ENCODE measurements at regions not wholly inside any gene's neighbourhood (a gene's known extent, or its start where the extent isn't known, plus 50 kb on each side); places are given as distances from the start of the nearest gene placed in this dataset.

DNA sequence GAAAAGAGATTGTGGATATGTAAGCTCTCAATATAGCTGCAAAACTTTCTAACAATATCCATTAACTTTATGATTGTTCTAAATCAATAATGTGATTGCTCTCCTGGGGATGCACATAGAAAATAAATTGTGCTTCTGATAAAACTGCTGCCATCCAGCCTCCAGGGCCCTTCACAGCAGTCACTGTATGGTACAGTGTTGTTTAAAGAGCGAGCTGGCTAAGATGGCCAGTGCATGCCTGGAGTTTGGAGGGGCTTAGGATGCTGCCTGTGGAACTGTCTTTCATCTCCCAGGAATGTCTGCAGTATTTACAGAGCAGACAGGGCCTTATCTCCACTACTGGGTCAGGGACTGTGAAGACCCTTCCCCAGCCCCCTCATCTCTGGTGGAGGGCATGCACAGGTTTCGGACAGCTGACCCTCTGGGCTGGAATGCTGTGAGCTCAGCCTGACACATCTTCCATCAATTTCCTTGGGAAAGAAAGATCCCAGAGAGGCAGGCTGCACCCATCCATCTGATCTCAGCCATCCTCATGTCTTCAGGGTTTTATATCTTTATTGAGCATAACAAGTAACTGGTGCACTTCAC is 137.0 kb downstream of the PLPP3 start:
- TF ChIP-seq, protein P1, sequence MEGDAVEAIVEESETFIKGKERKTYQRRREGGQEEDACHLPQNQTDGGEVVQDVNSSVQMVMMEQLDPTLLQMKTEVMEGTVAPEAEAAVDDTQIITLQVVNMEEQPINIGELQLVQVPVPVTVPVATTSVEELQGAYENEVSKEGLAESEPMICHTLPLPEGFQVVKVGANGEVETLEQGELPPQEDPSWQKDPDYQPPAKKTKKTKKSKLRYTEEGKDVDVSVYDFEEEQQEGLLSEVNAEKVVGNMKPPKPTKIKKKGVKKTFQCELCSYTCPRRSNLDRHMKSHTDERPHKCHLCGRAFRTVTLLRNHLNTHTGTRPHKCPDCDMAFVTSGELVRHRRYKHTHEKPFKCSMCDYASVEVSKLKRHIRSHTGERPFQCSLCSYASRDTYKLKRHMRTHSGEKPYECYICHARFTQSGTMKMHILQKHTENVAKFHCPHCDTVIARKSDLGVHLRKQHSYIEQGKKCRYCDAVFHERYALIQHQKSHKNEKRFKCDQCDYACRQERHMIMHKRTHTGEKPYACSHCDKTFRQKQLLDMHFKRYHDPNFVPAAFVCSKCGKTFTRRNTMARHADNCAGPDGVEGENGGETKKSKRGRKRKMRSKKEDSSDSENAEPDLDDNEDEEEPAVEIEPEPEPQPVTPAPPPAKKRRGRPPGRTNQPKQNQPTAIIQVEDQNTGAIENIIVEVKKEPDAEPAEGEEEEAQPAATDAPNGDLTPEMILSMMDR (IDR thresholded peaks at IDR 0.05; ENCODE audit: borderline replicate concordance, control extremely low read depth, extremely low read depth, insufficient read depth, missing control alignments) = no peak
- DNase-seq (ENCODE audit: low spot score) = no peak
- in situ Hi-C loops (cut with MboI; ENCODE audit: low sequenced_read_pairs, unreplicated experiment) = no loop called here

DNA sequence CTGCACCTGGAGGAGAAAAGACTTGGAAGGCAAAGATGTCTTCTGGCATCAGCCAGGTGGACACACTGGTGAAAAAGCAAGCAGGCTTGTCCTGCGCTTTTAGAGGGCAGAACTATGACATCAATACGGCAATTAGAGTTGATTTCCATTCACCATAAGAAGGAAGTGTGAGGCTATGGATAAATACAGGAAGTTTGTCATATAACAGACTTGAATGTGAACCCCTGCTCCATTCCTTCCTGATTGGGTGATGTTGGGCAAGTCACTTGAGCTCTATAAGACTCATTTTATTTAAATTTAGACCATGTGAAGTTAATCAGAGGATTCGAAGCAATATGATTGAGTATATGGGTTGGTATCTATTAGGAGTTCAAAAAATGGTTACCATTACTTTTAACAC is 137.8 kb downstream of the PLPP3 start:
- DNase-seq (ENCODE audit: low spot score) = no peak
- TF ChIP-seq, protein P1 (IDR thresholded peaks at IDR 0.05; ENCODE audit: borderline replicate concordance, control extremely low read depth, extremely low read depth, insufficient read depth, missing control alignments) = no peak
- in situ Hi-C loops (cut with MboI; ENCODE audit: low sequenced_read_pairs, unreplicated experiment) = no loop called here

DNA sequence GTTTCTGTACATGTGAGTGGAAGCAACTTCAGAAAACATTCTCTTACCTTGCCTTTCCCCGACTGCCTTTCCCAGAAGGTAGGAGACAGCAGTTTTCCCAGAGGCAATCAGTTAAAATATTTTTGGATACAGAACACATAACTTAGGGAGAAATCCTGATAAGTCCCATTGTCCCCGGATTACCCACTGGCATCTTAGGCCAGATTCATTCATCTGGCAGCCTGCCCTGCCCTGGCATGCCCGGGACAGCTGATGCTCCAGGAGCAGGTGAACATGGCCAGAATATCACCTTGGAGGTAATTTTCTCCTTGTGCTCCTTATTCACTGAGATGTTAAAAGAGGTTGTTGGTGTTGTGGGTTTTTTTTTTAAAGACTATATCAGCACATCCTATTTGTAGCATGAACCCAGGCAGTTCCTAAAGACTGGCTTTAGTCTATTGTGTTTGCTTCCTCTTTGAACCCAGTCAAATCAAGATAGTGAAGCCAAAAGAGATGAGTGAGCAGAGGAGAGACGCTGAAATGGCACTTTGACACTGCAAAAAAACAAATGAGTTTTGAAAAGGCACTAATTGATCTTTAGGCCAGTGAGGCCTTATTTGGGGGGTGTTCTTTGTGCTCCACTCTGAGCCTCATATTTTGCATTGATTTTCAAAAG is 139.6 kb downstream of the PLPP3 start:
- DNase-seq (ENCODE audit: low spot score) = no peak
- in situ Hi-C loops (cut with MboI; ENCODE audit: low sequenced_read_pairs, unreplicated experiment) = no loop called here
- TF ChIP-seq, protein P1 (IDR thresholded peaks at IDR 0.05; ENCODE audit: borderline replicate concordance, control extremely low read depth, extremely low read depth, insufficient read depth, missing control alignments) = no peak

DNA sequence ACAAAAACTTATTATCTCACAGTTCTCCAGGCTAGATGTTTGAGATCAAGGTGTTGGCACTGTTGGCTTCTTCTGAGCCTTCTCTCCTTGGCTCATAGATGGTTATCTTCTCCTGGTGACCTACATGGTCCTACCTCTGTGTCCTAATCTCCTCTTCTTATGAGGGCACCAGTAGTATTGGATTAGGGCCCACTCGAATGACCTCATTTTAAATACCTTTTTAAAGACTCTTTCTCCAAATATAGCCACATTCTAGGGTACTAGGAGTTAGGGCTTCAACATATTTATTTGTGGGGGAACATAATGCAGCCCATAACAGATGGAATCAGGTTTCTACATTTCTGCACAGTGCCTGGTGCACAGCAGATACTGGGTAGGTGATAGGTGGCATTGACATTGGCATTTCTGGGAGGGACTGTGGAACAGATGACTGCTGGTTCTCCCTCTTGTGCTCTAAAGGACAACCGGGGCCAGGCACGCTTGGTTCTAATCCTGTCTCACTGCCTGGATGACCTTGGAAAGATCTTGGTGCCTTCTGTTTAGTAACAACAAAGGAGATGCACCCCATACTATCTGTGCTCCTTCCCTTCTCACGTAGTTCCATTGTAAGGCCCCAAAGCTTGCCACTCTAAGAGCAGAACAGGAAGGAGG is 140.3 kb downstream of the PLPP3 start:
- in situ Hi-C loops (cut with MboI; ENCODE audit: low sequenced_read_pairs, unreplicated experiment) = no loop called here
- DNase-seq (ENCODE audit: low spot score) = no peak
- TF ChIP-seq, protein P1 (IDR thresholded peaks at IDR 0.05; ENCODE audit: borderline replicate concordance, control extremely low read depth, extremely low read depth, insufficient read depth, missing control alignments) = no peak

DNA sequence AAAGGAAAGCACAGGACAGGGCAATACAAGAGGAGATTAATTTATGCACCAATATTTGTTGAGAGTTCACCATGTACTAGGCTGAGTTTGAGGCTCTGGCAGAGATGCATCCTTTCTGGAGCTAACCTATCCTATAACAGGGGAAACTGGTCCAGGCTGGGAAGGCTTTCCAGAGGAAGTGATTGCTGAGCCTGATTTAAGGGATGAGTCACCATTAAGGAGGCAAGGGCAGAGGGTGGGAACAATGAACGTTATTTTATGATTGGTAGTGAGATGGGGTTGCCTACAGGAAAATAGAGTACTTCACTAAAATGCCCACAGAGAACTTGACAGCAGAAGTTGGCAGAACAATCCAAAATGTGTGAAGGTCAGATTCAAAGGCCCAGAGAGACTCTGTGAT is 141.4 kb downstream of the PLPP3 start:
- TF ChIP-seq, protein P1 (IDR thresholded peaks at IDR 0.05; ENCODE audit: borderline replicate concordance, control extremely low read depth, extremely low read depth, insufficient read depth, missing control alignments) = no peak
- in situ Hi-C loops (cut with MboI; ENCODE audit: low sequenced_read_pairs, unreplicated experiment) = no loop called here
- DNase-seq (ENCODE audit: low spot score) = no peak

DNA sequence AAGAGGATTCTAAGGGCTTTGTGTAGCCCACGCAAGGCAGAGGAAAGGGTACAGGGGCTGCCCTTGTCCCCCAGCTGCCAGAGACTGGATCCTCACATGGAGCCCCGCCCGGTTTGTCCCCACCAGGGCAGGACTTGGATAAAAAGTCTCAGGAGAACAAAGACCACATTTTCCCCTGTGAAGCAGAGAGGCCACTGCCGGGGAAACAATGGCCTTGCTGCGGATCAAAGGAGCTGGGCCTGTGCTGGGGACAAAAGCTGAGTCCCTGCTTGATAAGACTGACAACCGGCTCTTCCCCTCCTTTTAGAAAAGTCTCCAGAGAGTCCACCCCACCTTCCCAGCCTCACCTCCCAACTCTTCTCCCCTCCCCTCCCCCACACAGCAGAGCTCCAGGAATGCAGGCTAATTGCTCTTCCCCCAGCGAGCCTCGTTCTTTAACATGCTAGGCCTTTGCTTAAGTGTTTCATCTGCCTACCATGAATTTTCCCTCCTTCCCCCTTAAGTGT is 142.4 kb downstream of the PLPP3 start:
- TF ChIP-seq, protein P1 (IDR thresholded peaks at IDR 0.05; ENCODE audit: borderline replicate concordance, control extremely low read depth, extremely low read depth, insufficient read depth, missing control alignments) = no peak
- no peak for DNase-seq (ENCODE audit: low spot score)
- in situ Hi-C loops (cut with MboI; ENCODE audit: low sequenced_read_pairs, unreplicated experiment) = no loop called here

Data from GM13976 (cell line).